ENCODE measurements at regions not wholly inside any gene's neighbourhood (a gene's known extent, or its start where the extent isn't known, plus 50 kb on each side); places are given as distances from the start of the nearest gene placed in this dataset.

DNA sequence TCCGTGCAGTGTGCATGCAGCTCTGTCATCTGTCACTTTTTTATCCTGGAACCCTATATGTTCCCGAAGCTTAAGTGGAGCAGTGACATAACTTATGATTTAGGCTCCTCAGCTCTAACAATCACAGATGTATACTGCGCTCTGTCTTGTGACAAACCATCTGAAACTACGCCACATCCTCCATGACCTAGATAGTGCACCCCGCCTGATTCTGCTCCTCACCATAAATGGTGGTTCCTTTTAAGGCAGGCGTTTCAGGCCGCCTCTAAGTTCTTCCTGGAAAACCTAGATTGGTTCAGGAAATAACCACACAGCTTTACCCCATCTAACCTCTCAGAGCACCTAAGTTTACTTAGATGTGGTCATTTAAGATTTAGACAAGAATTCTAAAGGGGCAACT lies 372.0 kb downstream of the CDH10 start:
- no peak for DNase-seq

DNA sequence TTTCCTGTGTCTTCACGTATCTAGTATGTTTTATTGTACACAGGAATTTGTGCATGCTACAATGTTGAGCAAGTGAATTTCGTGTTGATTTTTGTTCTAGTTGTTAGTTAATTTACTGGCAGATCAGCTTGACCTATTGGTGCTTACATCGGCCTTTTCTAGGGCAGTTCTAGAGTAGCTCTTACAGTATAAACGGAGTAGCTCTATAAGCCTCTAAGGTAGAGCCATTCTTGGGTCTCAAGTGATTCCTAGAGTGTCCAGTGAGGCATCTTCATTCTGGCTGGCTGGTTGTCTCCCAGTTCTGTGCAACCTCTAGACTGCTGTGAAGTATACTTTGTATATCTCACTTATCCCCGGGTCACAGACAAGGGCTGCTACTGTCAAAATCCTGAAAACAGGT lies 364.6 kb downstream of the CDH10 start:
- DNase-seq: no peak

DNA sequence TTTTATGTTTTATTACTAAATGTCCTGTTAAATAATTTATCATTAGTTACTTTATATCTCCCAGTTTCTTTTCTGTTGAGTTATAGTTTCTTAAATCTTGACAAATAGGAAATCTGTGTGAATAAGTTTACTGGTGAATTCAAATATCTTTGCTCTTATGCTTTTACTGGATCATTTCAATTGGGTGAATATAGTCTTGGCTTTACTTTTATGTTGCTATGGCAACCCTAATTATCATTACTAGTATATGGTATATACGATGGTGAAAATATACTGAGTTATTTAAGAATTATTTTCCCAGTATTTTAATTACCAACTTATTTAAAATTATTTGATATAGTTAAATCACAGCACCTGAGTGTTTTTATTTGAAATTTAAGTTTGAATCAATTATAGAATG lies 363.0 kb downstream of the CDH10 start:
- DNase-seq: no peak

DNA sequence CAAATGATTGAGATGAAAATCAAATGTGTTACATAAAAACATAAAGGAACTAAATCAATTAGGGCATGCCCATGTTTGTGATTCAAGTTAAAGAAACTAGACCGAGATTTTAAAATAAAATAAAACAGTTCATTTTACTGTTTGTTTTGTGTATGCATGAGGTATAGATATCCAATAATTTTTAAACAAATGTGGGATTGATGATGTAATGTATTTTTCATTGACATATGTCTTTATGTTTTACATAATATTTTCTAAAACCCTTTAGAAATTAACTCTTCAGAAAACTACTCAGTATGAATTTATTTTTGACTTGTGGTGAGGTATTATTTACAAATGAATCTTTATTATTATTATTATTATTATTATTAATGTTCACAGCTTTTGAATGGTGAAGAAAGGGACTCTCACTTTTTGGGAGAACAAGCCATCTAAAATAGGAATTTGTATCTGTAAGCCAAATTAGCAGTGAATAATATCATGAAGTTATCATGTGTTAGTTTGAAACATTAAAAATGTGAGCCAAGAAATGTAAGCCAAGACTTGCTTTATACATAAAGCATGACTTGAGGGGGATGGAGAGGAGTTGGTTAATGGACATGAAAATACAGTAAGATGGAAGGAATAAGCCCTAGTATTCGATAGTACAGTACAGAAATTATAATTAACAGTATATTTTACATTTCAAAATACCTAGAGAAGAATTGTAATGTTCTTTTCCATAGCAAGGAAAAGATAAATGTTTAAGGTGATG lies 355.0 kb downstream of the CDH10 start:
- DNase-seq: no peak

DNA sequence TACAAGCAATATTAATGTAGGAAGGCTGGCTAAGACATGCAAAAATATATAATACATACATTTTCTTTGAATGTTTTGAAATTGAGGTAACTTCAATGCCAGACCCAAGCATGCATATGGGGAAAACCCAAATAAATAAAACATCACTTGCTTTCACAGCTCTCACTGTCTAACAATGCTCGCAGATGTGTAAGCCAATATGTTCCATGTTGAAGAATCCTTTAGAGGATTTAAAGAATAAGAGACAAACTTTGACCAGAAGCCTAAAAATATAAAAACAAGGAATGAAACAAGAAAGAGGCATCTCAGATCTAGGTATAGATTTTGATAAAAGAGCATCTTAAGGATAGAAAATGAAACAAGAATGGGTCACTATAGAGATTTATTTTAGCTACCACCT lies 354.2 kb downstream of the CDH10 start:
- no peak for DNase-seq

DNA sequence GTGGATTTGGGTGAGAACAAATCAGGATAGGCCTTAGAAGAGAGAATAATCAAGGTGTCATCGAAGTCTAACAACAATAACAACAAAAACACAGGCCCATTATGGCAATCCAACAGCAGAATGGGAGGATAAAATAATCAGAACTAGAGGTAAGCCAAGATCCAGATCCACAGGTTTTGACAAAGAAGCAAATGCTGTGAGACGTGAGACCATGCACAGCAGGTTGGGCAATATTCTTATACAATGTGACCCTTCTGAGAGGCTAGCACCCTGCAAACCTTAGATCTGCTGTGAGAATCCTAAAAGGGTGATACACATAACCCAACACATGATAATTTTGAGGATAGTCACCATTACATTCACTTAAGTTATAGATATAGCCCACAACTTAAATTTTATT lies 352.9 kb downstream of the CDH10 start:
- no peak for DNase-seq

DNA sequence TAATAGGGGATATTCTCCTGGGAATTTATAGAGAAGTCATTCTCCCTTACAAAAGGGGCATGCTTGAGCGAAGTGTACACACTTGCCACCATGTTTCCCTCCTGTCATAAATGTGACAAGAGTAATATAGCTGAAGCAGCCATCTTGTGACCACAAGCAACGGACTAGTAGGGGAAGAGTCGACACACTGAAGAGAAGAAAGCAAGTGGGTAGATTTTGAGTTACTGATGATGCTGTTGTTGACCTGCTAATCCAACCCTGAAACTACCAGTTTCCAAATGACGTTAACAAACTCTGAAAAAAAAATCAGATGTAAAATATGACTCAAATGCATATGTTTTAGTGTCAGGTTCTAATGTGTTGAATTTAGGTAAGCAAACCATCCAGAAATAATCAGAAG lies 350.4 kb downstream of the CDH10 start:
- no peak for DNase-seq

DNA sequence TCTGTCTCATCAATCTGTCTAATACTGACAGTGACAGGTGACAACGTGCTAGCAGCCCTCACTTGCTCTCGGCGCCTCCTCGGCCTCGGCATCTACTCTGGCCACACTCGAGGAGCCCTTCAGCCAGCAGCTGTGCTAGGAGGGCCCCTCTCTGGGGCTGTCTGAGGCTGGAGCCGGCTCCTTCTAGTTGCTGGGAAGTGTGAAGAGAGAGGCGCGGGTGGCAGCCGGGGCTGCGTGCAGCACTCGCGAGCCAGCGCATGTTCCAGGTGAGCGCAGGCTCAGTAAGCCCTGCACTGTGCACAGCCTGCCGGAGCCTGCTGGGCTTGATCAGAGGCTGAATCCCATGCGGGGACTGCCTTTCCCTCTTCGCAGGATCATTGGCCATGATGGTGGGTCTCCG lies 330.7 kb downstream of the CDH10 start:
- DNase-seq: no peak

DNA sequence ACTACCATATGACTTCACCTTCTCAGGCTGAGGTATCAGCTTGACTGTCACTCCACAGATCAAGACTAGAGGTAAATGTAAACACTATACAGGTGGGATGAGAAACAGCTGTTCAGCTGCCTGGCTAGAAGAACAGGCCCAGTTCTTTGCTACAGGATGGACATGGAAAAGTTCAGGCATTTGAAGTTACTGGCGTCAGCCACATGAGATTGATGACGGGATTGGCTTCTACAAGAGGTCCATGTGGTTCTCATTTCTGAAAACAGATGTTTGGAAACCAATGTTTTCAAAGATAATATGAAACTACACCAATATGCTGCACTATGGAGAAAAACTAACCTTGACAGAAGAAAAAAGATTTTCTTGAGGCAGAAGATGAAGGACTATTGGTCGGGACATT lies 324.1 kb downstream of the CDH10 start:
- no peak for DNase-seq

DNA sequence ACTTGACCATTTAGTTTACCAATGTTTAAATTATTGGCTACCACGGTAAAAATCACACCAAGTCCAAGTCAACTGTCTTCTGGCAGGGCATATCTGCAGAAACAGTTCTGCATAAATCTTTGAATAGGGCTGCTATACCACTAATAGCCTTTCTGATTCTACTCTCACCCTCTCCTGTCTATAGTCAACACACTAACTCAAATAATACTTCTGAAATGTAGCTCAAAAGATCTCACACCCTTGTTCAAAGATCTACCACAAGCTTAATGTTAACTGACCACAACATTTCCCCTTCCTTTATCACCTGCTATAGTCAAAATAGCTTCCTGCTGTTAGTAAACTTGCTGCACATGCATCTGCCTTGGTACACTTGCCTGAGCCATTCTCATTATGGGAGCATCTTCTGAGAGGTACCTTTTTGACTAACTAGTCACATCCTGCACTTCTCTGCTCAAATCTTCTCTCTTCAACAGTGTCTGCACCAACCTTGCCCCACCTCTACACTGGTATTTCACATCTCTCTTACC lies 319.4 kb downstream of the CDH10 start:
- DNase-seq: no peak

DNA sequence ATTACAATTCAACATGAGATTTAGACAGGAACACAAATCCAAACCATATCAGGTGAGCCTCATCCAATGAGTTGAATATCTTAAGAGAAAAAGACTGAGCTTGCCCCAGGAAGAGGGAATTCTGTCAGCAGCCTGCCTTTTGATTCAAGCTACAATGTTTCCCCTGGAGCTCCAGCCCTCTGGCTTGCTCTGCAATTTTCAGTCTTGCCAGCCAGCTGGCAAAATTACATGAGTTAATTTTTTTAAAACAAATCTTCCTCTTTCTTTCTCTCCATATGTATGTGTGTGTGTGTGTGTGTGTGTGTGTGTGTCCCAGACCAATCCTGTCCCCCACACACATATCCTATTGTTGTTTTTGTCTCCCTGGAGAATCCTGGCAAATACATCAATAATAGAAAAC lies 313.2 kb downstream of the CDH10 start:
- DNase-seq: no peak

DNA sequence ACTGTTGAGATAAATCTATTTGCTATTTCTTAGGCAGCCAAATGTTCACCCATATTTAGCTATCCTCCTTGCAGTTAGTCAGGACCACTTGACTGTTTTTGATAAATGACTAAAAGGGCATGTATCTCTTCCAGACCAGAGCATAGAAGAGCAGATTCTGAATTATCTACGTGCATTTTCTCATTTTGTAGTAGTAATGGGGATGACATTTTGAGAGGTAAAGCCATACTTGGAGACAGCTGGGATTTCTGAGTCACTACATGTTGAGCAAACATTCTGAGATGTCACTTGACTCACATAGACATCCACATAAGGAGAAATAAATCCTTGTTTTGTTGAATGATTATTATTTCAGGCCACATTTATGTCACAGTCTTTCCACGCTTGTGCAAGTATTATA lies 297.6 kb downstream of the CDH10 start:
- no peak for DNase-seq

DNA sequence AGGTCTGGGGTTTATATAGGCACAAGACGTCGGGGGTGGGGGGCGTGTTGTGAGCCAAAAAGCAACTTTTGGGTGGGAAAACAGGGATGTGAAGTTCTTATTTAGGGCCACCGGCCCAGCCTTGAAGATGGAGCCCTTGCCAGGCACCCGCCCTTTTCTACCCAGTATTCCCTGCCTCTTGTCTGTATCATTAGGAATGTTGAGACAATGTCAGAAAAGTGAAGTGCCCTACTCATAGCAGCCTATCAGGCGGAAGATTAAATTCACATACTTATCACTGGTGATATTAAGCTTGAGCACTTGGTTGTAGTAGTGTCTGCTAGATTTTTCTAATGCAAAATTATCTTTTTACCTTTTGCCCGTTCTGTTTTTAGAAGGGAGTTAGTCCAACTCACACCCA lies 293.5 kb downstream of the CDH10 start:
- DNase-seq: no peak

DNA sequence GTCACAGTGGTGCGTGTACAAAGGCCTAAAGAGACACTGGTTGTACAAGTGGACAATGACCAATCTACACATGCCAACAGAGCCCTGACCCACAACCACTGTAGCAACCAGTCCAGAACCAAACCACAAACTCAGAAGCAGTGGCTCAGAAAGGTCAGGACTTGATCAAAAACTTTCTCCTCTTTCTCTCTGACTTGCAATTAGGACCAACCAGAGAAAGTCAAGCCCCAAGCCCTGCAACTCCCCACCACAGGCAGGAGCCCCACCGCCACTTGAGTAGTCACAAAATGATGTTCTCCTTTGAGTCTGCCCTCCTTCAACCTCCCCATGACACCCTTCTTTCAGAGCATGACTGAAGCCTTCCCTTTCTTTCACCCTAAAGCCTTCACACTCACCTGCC lies 291.8 kb downstream of the CDH10 start:
- DNase-seq: no peak

DNA sequence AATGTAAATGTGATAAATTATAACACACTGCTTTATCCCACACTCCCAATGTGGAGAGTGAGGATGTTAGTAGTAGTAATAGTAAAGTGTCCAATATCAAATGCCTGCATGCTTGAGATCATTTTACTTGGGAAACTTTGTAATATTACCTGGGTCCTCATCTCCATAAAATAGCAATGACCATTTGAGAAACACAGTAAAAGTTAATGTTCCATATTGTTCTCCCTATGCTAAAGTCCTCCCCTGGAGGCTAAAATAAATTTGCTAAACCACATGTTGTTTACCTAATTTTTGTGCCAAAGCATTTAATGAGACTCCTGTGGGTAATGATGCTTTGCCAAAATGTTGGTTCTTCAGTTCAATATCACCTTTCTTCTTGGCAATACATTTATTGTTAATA lies 291.2 kb downstream of the CDH10 start:
- DNase-seq: no peak

DNA sequence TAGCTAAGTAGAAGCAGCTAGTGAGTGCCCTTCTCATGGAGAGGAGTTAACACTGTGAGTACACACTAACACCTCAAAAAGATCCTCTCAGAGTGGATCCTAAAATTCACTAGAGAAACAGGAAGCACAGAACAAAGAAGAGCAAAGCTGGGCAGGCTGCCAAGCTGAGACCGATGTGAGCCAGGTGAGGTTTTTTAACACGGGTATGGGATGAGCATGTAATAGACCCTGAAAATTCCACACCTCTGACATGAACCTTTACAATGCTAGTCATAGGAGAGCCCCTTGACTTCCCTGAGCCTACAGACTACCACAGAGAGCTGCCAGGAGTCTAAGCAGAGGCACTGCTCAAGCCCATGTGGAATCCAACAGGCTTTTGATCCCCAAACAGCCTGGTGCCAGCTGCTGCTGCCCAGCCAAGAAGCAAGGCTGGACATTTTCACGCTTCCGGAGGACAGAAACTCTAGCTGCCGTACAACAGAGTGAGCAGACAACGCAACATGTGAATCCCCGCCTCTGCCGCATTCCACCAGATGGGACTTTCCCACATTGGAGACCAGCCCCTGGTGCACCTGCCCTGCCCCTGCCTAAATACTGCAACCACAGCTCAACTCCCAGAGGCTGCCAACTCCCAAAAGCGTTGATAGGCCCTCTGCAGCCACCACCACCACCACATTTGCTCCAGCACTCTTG lies 280.8 kb downstream of the CDH10 start:
- peak; percentile 76 for DNase-seq

DNA sequence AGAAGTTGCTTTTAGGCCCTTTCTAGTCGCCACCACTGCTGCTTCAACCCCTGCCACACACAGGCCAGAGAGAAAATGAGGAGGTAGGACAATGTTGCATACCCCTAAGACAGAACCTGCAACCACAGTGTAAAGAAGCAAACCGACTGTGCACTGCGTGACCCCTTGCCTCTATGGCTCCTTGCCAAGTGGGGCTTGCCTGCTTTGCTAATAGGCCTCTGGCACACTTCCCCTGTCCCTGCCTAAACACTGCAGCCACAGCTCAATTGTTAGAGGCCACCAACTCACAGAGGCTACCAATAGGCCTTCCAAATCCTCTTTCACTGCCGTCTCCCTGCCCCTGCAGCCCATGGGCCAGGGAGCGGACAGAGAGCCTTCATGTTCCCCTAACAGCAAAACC lies 280.1 kb downstream of the CDH10 start:
- no peak for DNase-seq

DNA sequence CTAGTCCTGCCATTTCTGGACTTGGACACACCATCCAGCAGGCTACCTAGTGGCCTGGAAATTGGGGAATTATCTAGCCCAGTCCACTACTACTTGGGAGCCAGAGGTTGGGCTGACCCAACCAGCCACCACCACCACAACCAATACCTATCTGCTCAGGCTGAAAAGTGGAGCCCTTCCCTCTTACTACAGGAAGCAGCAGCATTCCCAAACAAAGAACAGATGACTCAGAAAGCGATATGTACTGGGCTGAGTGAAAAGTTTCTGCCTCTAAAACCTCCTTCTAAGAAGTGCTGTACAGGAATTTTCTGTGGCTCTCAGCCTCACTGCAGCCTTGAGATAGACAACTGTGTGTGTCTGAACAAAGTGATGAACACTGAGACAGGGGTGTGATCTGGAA lies 279.4 kb downstream of the CDH10 start:
- no peak for DNase-seq

DNA sequence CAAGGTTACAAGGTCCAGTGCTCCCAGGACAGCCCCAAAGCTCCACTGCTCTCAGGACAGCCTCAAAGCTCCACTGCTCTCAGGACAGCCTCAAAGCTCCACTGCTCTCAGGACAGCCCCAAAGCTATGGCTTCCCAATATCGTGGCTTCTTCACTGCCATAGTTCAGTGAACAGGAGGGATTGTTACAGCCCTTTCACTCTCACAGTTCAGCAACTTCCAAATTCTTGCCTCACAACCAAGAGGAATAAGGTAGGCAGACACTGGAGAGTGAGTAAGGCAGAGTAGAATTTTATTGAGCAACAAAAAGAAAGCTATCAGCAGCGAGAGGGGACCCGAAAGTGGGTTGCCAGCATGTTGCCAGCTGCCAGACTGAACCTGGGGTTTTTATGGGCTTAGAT lies 277.6 kb downstream of the CDH10 start:
- DNase-seq: no peak

DNA sequence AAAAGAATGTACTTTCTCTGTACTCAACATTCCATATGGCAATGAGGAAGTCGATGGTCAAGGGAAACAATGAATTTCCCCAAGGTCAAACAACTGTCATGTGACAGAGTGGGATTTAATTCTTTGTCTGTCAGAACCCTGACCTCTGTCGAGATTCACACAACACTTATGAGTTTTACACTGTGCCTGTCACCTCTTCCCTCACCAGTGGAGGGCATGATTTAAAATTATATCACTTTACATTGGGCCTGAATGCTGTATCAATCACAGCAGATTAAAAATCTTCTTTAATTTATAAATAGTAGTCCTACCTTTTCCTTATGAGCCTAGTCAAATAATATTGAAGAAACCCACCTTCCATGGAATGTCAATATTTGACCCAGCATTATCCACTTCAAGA lies 276.7 kb downstream of the CDH10 start:
- DNase-seq: no peak

DNA sequence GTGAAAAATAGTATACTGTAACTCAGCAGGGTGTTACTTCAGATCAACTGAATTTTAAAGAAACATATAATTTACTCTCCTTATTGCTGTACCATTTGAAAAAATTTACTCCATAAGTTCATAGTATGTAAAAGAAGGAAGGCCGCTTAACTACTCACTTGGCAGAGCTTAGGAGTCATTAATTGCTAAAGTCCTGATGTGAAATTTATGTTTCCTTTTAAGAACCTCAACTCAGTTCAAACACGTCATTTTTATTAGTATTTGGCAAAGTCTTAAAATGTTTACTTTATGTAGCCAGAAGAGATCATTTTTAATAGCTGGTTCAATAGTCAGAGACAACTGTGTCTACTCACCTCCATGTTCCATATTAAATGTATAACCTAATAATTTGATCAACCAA lies 268.6 kb downstream of the CDH10 start:
- no peak for DNase-seq

DNA sequence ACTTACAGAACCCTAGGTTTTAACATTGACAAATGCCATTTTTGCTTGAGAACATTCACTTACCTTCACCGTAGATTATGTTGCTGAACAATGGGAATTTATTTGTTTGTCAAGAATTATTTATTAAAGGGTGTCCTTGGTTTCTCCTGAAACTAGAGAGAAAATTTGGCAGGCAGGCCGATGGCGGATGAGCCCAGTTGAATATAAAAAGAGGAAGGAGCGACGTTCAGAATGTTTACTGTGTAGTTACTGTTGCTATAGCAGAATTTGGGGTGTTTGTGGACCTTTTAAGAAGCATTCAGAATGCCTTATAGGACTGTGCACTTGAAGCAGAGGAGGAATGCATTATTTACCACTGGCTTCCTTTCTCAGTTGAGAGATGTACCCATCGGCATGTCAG lies 268.2 kb downstream of the CDH10 start:
- DNase-seq: no peak

DNA sequence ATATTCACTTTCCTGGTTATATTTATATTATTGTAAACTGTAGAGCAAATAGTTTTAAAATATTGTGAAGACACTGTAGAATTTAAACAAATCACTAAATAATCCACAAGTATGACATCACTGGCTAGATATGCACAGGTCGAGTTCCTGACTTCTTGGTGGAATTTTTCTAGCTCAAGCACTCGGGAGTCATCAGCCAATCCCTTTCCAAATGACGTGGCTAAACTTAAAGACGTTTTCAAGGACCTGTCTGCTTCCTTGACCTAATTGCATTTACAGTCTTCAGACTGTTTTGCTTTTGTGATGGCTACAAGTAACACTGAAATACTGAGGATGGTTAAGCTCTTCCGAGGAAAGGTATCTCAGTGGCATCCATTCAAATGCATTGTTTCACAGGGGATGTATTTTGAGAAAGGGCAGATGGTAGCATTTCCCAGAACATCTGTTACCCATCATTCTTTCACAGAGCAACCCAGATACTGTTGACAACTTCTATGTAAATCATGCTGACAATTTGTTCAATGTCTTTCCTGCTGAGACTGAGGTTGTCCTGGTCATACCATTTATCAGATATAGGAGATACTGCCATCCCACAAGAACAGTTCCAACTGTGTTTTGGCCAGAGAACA lies 262.8 kb downstream of the CDH10 start:
- DNase-seq: no peak

DNA sequence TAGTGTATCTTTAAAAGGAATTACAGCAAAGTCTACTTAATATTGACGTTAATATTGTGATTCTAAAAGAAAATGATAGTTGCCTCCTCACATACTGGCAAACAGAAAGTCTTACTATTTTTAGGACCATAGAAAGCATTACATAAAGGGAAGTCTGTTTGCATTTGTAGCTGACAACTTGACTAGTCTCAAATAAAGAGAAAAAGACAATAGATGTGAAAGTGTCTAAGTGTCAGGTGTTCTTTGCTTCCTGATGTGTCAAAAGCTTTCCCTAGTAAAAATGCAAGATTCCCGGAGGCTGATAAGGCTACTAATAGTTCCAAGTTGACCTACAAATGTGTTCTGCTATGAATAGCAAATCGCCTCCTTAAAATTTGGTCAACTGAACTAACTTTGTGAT lies 259.7 kb downstream of the CDH10 start:
- DNase-seq: no peak
